Left ventricle myocardium inferior (tissue), 1 donor: ENCODE measurements at regions not wholly inside any gene's neighbourhood (a gene's known extent, or its start where the extent isn't known, plus 50 kb on each side); places are given as distances from the start of the nearest gene placed in this dataset.

Source experiments
- DNase-seq: peaks from one replicate; pipeline ENCODE4 v3.0.0-alpha.2; 2020
- H3K27ac ChIP-seq: fragments of 200-600 bp; replicated peaks from 2 replicates; pipeline ENCODE4 v1.8.0; 2021
- H3K27me3 ChIP-seq: fragments of 200-600 bp; 2 replicates; pipeline ENCODE4 v1.8.0; 2021; ENCODE audit warnings: low read depth
- H3K36me3 ChIP-seq: fragments of 200-600 bp; 2 replicates; pipeline ENCODE4 v1.8.0; 2021
- H3K4me1 ChIP-seq: fragments of 200-600 bp; 2 replicates; pipeline ENCODE4 v1.8.0; 2021
- H3K4me3 ChIP-seq: fragments of 200-600 bp; 2 replicates; pipeline ENCODE4 v1.8.0; 2021; ENCODE audit warnings: mild to moderate bottlenecking, moderate library complexity
- H3K9me3 ChIP-seq: fragments of 200-600 bp; replicated peaks from 2 replicates; pipeline ENCODE4 v1.8.0; 2021
- intact Hi-C: fragments of 100-400 bp; cut with micrococcal nuclease; formaldehyde crosslinking; loops from one replicate; pipeline ENCODE4 v1.11.0; 2022
- TF ChIP-seq, protein P1 (sequence below): fragments of 200-600 bp; IDR thresholded peaks from 2 replicates; pipeline ENCODE4 v1.8.0; 2021; ENCODE audit warnings: antibody characterized with exemption, mild to moderate bottlenecking, borderline replicate concordance
- donor health status: DM: no; HTN: yes; CAD: no; lungs with severe emphysema.

- TF ChIP-seq, protein P1, sequence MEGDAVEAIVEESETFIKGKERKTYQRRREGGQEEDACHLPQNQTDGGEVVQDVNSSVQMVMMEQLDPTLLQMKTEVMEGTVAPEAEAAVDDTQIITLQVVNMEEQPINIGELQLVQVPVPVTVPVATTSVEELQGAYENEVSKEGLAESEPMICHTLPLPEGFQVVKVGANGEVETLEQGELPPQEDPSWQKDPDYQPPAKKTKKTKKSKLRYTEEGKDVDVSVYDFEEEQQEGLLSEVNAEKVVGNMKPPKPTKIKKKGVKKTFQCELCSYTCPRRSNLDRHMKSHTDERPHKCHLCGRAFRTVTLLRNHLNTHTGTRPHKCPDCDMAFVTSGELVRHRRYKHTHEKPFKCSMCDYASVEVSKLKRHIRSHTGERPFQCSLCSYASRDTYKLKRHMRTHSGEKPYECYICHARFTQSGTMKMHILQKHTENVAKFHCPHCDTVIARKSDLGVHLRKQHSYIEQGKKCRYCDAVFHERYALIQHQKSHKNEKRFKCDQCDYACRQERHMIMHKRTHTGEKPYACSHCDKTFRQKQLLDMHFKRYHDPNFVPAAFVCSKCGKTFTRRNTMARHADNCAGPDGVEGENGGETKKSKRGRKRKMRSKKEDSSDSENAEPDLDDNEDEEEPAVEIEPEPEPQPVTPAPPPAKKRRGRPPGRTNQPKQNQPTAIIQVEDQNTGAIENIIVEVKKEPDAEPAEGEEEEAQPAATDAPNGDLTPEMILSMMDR: no peak
- intact Hi-C loops: no loop called here
- no peak for DNase-seq
- Histone ChIP-seq H3K27me3 (no peaks in the 10 kb centered on the region), H3K27ac (no peak overlapping the region), H3K36me3 (no peaks in the 10 kb centered on the region), H3K4me3 (no peak overlapping the region), H3K9me3 (peaks cover 19% of the 10 kb centered on the region), H3K4me1 (no peaks in the 10 kb centered on the region)
Observed at GRCh38 chr5:165728425-165728824, 2223.0 kb downstream of the MAT2B start.

DNA sequence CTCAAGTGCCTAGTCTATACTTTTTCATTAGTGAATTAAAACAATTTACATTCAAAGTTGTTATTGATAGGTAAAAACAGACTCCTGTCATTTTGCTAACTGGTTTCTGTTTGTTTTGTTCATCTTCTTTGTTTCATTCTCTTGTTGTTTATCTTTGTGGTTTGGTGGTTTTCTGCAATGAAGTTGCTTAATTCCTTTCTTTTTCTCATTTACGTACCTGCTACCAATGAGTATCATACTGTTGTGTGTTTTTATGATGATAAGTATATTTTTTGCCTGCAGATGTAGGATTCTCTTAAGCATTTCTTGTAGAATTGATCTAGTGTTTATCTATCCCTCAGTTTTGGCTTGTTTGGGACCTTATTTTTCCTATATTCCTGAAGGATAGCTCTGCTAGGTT is 2230.0 kb downstream of the MAT2B start:
- intact Hi-C loops: no loop called here
- Histone ChIP-seq H3K4me1 (no peaks in the 10 kb centered on the region), H3K27ac (no peak overlapping the region), H3K4me3 (no peak overlapping the region), H3K27me3 (no peaks in the 10 kb centered on the region), H3K9me3 (peaks cover 57% of the 10 kb centered on the region), H3K36me3 (no peaks in the 10 kb centered on the region)
- DNase-seq: no peak
- TF ChIP-seq, protein P1: no peak

- no peak for DNase-seq
- Histone ChIP-seq H3K4me3 (no peak overlapping the region), H3K9me3 (peaks cover 29% of the 10 kb centered on the region), H3K36me3 (no peaks in the 10 kb centered on the region), H3K4me1 (no peaks in the 10 kb centered on the region), H3K27ac (no peak overlapping the region), H3K27me3 (no peaks in the 10 kb centered on the region)
- TF ChIP-seq, protein P1: no peak
- intact Hi-C loops: no loop called here
Observed at GRCh38 chr5:165739079-165739741, 2233.8 kb downstream of the MAT2B start.

GRCh38 chr5:165757791-165758190 is 2252.4 kb downstream of the MAT2B start:
- Histone ChIP-seq H3K27ac (no peak overlapping the region), H3K36me3 (no peaks in the 10 kb centered on the region), H3K4me3 (no peak overlapping the region), H3K4me1 (no peaks in the 10 kb centered on the region), H3K9me3 (no peaks in the 10 kb centered on the region), H3K27me3 (no peaks in the 10 kb centered on the region)
- no peak for DNase-seq
- TF ChIP-seq, protein P1: no peak
- intact Hi-C loops: no loop called here

DNA sequence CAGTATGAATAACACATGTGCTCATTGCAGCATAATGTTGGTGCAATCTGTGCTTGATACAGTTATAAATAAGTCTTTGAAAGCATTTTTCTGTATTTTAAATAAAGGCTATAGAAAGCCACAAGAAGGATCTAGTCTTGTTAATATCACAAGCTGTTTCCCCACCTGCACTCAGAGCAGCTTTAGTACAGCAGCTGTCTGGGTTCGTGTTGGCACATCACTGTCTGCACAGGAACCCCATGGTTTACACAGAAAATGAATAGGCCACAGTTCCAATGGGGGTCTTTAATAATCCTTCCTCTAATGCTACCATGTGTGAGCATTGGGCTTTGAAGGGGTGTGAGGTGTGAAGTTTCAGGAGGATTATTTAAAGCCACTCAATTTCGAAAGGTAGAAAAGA is 2269.7 kb downstream of the MAT2B start:
- Histone ChIP-seq H3K27ac (no peak overlapping the region), H3K9me3 (peaks cover 3% of the 10 kb centered on the region), H3K4me3 (no peak overlapping the region), H3K36me3 (no peaks in the 10 kb centered on the region), H3K27me3 (no peaks in the 10 kb centered on the region), H3K4me1 (no peaks in the 10 kb centered on the region)
- TF ChIP-seq, protein P1: no peak
- DNase-seq: no peak
- intact Hi-C loops: no loop called here
